HepG2 (cell line): ENCODE measurements at regions not wholly inside any gene's neighbourhood (a gene's known extent, or its start where the extent isn't known, plus 50 kb on each side); places are given as distances from the start of the nearest gene placed in this dataset.

Experiments used
- DPF2 ChIP-seq: sonication (generic); formaldehyde crosslinking; IDR thresholded peaks from 2 replicates; pipeline ENCODE4 v1.4.0; 2020; ENCODE audit warnings: mild to moderate bottlenecking, low read depth, missing genetic modification reagents, borderline replicate concordance
- EZH2 ChIP-seq: conservative IDR thresholded peaks from 2 replicates; pipeline ENCODE4 v1.6.1; 2012; ENCODE audit warnings: mild to moderate bottlenecking, low read depth, low read length, moderate library complexity
- ZBTB26 ChIP-seq: IDR thresholded peaks from 2 replicates; pipeline ENCODE4 v1.6.1; 2016; ENCODE audit warnings: missing compliant biosample characterization, missing genetic modification reagents, borderline replicate concordance
- ZNF670 ChIP-seq: sonication (generic); formaldehyde crosslinking; IDR thresholded peaks from 2 replicates; pipeline ENCODE4 v1.8.0; 2022; ENCODE audit warnings: mild to moderate bottlenecking, missing genetic modification reagents, borderline replicate concordance

GRCh38 chr5:5968981-5969380, 409.4 kb downstream of the MED10 start:
- TF ChIP-seq EZH2 (no peak), DPF2 (CRISPR knock-in tag) (no peak), ZBTB26 (no peak), ZNF670 (no peak)
